Epidermal melanocyte (primary cell): ENCODE measurements at regions not wholly inside any gene's neighbourhood (a gene's known extent, or its start where the extent isn't known, plus 50 kb on each side); places are given as distances from the start of the nearest gene placed in this dataset.

ENCODE experiments used
- DNase-seq: peaks from one replicate; pipeline ENCODE4 v3.0.0; 2011; ENCODE audit warnings: low spot score; ENCODE audit not compliant: insufficient read length

GRCh38 chr1:81439046-81439823, 361.5 kb upstream of the ADGRL2 start:
- DNase-seq, result no peak

- DNase-seq, result no peak
Observed at GRCh38 chr1:81437649-81438048, 363.1 kb upstream of the ADGRL2 start.

- DNase-seq, result no peak
Observed at GRCh38 chr1:81437213-81437612, 363.5 kb upstream of the ADGRL2 start.

- DNase-seq, result no peak
Observed at GRCh38 chr1:81435175-81435574, 365.6 kb upstream of the ADGRL2 start.

- no peak for DNase-seq
Observed at GRCh38 chr1:81433676-81434075, 367.1 kb upstream of the ADGRL2 start.

- DNase-seq, result no peak
Observed at GRCh38 chr1:81432654-81433109, 368.1 kb upstream of the ADGRL2 start.

- no peak for DNase-seq
Observed at GRCh38 chr1:81432059-81432458, 368.7 kb upstream of the ADGRL2 start.

GRCh38 chr1:81431624-81432000, 369.1 kb upstream of the ADGRL2 start:
- DNase-seq, result no peak

GRCh38 chr1:81430955-81431623, 369.6 kb upstream of the ADGRL2 start:
- DNase-seq, result no peak

GRCh38 chr1:81430236-81430938, 370.3 kb upstream of the ADGRL2 start:
- DNase-seq, result no peak

- no peak for DNase-seq
Observed at GRCh38 chr1:81428998-81429397, 371.7 kb upstream of the ADGRL2 start.

GRCh38 chr1:81424816-81425215, 375.9 kb upstream of the ADGRL2 start:
- DNase-seq, result no peak

GRCh38 chr1:81424061-81424460, 376.7 kb upstream of the ADGRL2 start:
- no peak for DNase-seq

GRCh38 chr1:81420760-81421159, 380.0 kb upstream of the ADGRL2 start:
- DNase-seq, result no peak

- no peak for DNase-seq
Observed at GRCh38 chr1:81414488-81415015, 386.2 kb upstream of the ADGRL2 start.

GRCh38 chr1:81412954-81413353, 387.8 kb upstream of the ADGRL2 start:
- no peak for DNase-seq

GRCh38 chr1:81410941-81411340, 389.8 kb upstream of the ADGRL2 start:
- no peak for DNase-seq

GRCh38 chr1:81410351-81410750, 390.4 kb upstream of the ADGRL2 start:
- no peak for DNase-seq

GRCh38 chr1:81409780-81410274, 390.9 kb upstream of the ADGRL2 start:
- no peak for DNase-seq

- no peak for DNase-seq
Observed at GRCh38 chr1:81409262-81409661, 391.5 kb upstream of the ADGRL2 start.

GRCh38 chr1:81408419-81408818, 392.3 kb upstream of the ADGRL2 start:
- DNase-seq, result no peak
